ENCODE measurements at regions not wholly inside any gene's neighbourhood (a gene's known extent, or its start where the extent isn't known, plus 50 kb on each side); places are given as distances from the start of the nearest gene placed in this dataset.

- TF ChIP-seq FOXA1 (IDR thresholded peaks at IDR 0.05) (no peak), RAD21 (IDR thresholded peaks at IDR 0.05) (no peak), MAX (IDR thresholded peaks at IDR 0.05) (no peak), YY1 (IDR thresholded peaks at IDR 0.05) (no peak), SP1 (IDR thresholded peaks at IDR 0.05) (no peak), GABPA (IDR thresholded peaks at IDR 0.05 in 1 of 2, conservative IDR thresholded peaks at IDR 0.05 in 1 of 2) (no peak), HNF4G (IDR thresholded peaks at IDR 0.05) (no peak), RXRA (IDR thresholded peaks at IDR 0.05) (no peak), REST (IDR thresholded peaks at IDR 0.05) (no peak), TAF1 (conservative IDR thresholded peaks at IDR 0.05) (no peak), JUND (IDR thresholded peaks at IDR 0.05) (no peak), ATF3 (IDR thresholded peaks at IDR 0.05) (no peak)
- TF ChIP-seq, protein P1, sequence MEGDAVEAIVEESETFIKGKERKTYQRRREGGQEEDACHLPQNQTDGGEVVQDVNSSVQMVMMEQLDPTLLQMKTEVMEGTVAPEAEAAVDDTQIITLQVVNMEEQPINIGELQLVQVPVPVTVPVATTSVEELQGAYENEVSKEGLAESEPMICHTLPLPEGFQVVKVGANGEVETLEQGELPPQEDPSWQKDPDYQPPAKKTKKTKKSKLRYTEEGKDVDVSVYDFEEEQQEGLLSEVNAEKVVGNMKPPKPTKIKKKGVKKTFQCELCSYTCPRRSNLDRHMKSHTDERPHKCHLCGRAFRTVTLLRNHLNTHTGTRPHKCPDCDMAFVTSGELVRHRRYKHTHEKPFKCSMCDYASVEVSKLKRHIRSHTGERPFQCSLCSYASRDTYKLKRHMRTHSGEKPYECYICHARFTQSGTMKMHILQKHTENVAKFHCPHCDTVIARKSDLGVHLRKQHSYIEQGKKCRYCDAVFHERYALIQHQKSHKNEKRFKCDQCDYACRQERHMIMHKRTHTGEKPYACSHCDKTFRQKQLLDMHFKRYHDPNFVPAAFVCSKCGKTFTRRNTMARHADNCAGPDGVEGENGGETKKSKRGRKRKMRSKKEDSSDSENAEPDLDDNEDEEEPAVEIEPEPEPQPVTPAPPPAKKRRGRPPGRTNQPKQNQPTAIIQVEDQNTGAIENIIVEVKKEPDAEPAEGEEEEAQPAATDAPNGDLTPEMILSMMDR (IDR thresholded peaks at IDR 0.05; ENCODE audit: low read depth, low read length, missing input control) = no peak
- TF ChIP-seq, protein P2, sequence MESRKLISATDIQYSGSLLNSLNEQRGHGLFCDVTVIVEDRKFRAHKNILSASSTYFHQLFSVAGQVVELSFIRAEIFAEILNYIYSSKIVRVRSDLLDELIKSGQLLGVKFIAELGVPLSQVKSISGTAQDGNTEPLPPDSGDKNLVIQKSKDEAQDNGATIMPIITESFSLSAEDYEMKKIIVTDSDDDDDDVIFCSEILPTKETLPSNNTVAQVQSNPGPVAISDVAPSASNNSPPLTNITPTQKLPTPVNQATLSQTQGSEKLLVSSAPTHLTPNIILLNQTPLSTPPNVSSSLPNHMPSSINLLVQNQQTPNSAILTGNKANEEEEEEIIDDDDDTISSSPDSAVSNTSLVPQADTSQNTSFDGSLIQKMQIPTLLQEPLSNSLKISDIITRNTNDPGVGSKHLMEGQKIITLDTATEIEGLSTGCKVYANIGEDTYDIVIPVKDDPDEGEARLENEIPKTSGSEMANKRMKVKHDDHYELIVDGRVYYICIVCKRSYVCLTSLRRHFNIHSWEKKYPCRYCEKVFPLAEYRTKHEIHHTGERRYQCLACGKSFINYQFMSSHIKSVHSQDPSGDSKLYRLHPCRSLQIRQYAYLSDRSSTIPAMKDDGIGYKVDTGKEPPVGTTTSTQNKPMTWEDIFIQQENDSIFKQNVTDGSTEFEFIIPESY (IDR thresholded peaks at IDR 0.05) = no peak
Observed at GRCh38 chr20:52447225-52447551, 255.6 kb upstream of the ZFP64 start.
